GM23248 (cell line): ENCODE measurements at regions not wholly inside any gene's neighbourhood (a gene's known extent, or its start where the extent isn't known, plus 50 kb on each side); places are given as distances from the start of the nearest gene placed in this dataset.

Experiments
- DNase-seq: peaks from one replicate; pipeline ENCODE4 v3.0.0-alpha.2; 2015
- H2AFZ ChIP-seq: fragments of 200-600 bp; sonication (generic); 2 replicates; pipeline ENCODE4 v1.6.1; 2016; ENCODE audit warnings: antibody characterized with exemption
- H3F3A ChIP-seq: fragments of 200-600 bp; sonication (generic); 2 replicates; pipeline ENCODE4 v1.6.1; 2016; ENCODE audit warnings: mild to moderate bottlenecking, antibody characterized with exemption, mixed run types; ENCODE audit not compliant: insufficient read depth
- H3K27ac ChIP-seq: fragments of 200-600 bp; sonication (generic); 2 replicates; pipeline ENCODE4 v1.5.1; 2016; ENCODE audit warnings: mild to moderate bottlenecking
- H3K27me3 ChIP-seq: fragments of 200-600 bp; sonication (generic); replicated peaks from 2 replicates; pipeline ENCODE4 v1.6.1; 2016; ENCODE audit warnings: mild to moderate bottlenecking; ENCODE audit not compliant: insufficient read depth
- H3K36me3 ChIP-seq: fragments of 200-600 bp; sonication (generic); 2 replicates; pipeline ENCODE4 v1.6.1; 2016; ENCODE audit warnings: low read depth, mild to moderate bottlenecking
- H3K4me1 ChIP-seq: fragments of 200-600 bp; sonication (generic); 2 replicates; pipeline ENCODE4 v1.6.1; 2016; ENCODE audit warnings: mild to moderate bottlenecking; ENCODE audit not compliant: insufficient read depth
- H3K4me2 ChIP-seq: fragments of 200-600 bp; sonication (generic); one replicate; pipeline ENCODE4 v1.6.1; 2016; ENCODE audit warnings: mild to moderate bottlenecking; ENCODE audit not compliant: unreplicated experiment
- H3K4me3 ChIP-seq: fragments of 200-600 bp; sonication (generic); 2 replicates; pipeline ENCODE4 v1.5.1; 2016; ENCODE audit warnings: mild to moderate bottlenecking
- H3K79me2 ChIP-seq: fragments of 200-600 bp; sonication (generic); 2 replicates; pipeline ENCODE4 v1.6.1; 2016; ENCODE audit warnings: mild to moderate bottlenecking; ENCODE audit not compliant: insufficient read depth
- H3K9ac ChIP-seq: fragments of 200-600 bp; sonication (generic); 2 replicates; pipeline ENCODE4 v1.6.1; 2016; ENCODE audit warnings: mild to moderate bottlenecking
- H3K9me2 ChIP-seq: fragments of 200-600 bp; sonication (generic); 2 replicates; pipeline ENCODE4 v1.6.1; 2016; ENCODE audit warnings: mixed run types, mild to moderate bottlenecking, moderate library complexity; ENCODE audit not compliant: insufficient read depth
- H3K9me3 ChIP-seq: fragments of 200-600 bp; sonication (generic); one replicate; pipeline ENCODE4 v1.6.1; 2017; ENCODE audit warnings: low read depth
- H4K20me1 ChIP-seq: fragments of 200-600 bp; sonication (generic); 2 replicates; pipeline ENCODE4 v1.6.0; 2016; ENCODE audit not compliant: insufficient read depth
- EZH2 ChIP-seq: fragments of 200-600 bp; sonication (generic); IDR thresholded peaks from 2 replicates; pipeline ENCODE4 v1.6.1; 2018; ENCODE audit warnings: antibody characterized with exemption, mild to moderate bottlenecking; ENCODE audit not compliant: insufficient read depth, poor library complexity, severe bottlenecking
- EZH2phosphoT487 ChIP-seq: fragments of 200-600 bp; sonication (generic); IDR thresholded peaks from 2 replicates; pipeline ENCODE4 v1.6.1; 2018; ENCODE audit warnings: antibody characterized with exemption, moderate library complexity, mild to moderate bottlenecking, low read depth; ENCODE audit not compliant: insufficient read depth
- WGBS, 2 experiments: methylation state at CpG; one replicate each; pipeline ENCODE4 v1.1.6; 2015 to 2017; ENCODE audit warnings: low lambda C conversion rate in 2 of 2, low coverage in 1 of 2; ENCODE audit errors: missing lambda C conversion rate in 2 of 2; 5-methylcytosine and 5-hydroxymethylcytosine counted together
- in situ Hi-C: fragments of 300-500 bp; cut with MboI; formaldehyde crosslinking; loops from 2 replicates; pipeline ENCODE4 v1.15.0; 2020

GRCh38 chr9:109682227-109682626 is 97.8 kb upstream of the PALM2AKAP2 start:
- Histone ChIP-seq H3K9me3 (no peaks in the 10 kb centered on the region), H4K20me1 (no peaks in the 10 kb centered on the region), H3K4me3 (no peak overlapping the region), H3K36me3 (no peaks in the 10 kb centered on the region), H3K27ac (no peak overlapping the region), H2AFZ (no peak overlapping the region), H3K79me2 (no peaks in the 10 kb centered on the region), H3K4me2 (no peak overlapping the region), H3F3A (no peaks in the 10 kb centered on the region), H3K27me3 (peaks cover 21% of the 10 kb centered on the region; the same call in 1 of the 2 replicates), H3K9ac (no peak overlapping the region), H3K4me1 (no peaks in the 10 kb centered on the region), H3K9me2 (no peaks in the 10 kb centered on the region)
- no peak for DNase-seq
- TF ChIP-seq EZH2phosphoT487: no peak
- no peak for TF ChIP-seq EZH2
- in situ Hi-C loops: no loop called here
- WGBS, 2 experiments: 79 to 86% methylated on average over 1 of the region's 1 CpG

- no peaks in the 10 kb centered on the region for H3K9me3 ChIP-seq
- H3K4me2 ChIP-seq: no peak overlapping the region
- TF ChIP-seq EZH2phosphoT487 (no peak), EZH2 (no peak)
- DNase-seq: peak; percentile 64
- H3F3A ChIP-seq: no peaks in the 10 kb centered on the region
- no peak overlapping the region for H3K27ac ChIP-seq
- H2AFZ ChIP-seq: no peak overlapping the region
- H3K4me3 ChIP-seq: no peak overlapping the region
- H3K9me2 ChIP-seq: no peaks in the 10 kb centered on the region
- no peaks in the 10 kb centered on the region for H3K4me1 ChIP-seq
- 0 out of 2 replicates have a peak, but pooled peaks cover 12% of the 10 kb centered on the region for H3K27me3 ChIP-seq
- in situ Hi-C loops: no loop called here
- H4K20me1 ChIP-seq: no peaks in the 10 kb centered on the region
- WGBS, 2 experiments: 47 to 65% methylated on average over 3 of the region's 3 CpGs
- H3K79me2 ChIP-seq: no peaks in the 10 kb centered on the region
- no peak overlapping the region for H3K9ac ChIP-seq
- no peaks in the 10 kb centered on the region for H3K36me3 ChIP-seq
Observed at GRCh38 chr9:109683521-109683920, 96.5 kb upstream of the PALM2AKAP2 start.

GRCh38 chr9:109689701-109690100 is 90.3 kb upstream of the PALM2AKAP2 start:
- peak; percentile 16 for DNase-seq
- H3K4me1 ChIP-seq: no peaks in the 10 kb centered on the region
- TF ChIP-seq EZH2 (no peak), EZH2phosphoT487 (no peak)
- no peaks in the 10 kb centered on the region for H3F3A ChIP-seq
- H3K27ac ChIP-seq: no peak overlapping the region
- H3K4me3 ChIP-seq: no peak overlapping the region
- H3K4me2 ChIP-seq: no peak overlapping the region
- H4K20me1 ChIP-seq: no peaks in the 10 kb centered on the region
- in situ Hi-C loops: no loop called here
- H3K36me3 ChIP-seq: no peaks in the 10 kb centered on the region
- H3K9me2 ChIP-seq: no peaks in the 10 kb centered on the region
- H3K79me2 ChIP-seq: no peaks in the 10 kb centered on the region
- 45 to 46% methylated on average over 3 of the region's 3 CpGs for WGBS, 2 experiments
- no peak overlapping the region for H2AFZ ChIP-seq
- no peaks in the 10 kb centered on the region for H3K9me3 ChIP-seq
- no peak overlapping the region for H3K9ac ChIP-seq
- no peaks in the 10 kb centered on the region; the same call in 1 of the 2 replicates for H3K27me3 ChIP-seq

DNA sequence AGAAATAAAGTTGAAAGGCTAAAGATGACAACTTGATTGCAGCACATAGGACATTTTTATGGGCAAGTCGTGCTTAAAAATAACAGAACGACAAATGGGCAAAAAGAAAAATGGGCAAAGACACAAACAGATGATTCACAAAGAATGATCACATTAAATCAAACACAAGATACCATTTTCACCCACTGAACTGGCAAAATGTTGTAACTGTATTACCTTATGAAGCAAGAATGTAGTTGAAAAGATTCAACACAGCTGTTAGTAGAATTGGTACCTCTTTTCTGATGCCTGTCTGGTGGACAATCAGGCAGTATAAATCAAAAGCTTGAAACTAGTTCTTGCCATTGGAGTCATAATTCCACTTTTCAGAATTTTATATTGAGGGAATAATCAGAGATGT is 81.0 kb upstream of the PALM2AKAP2 start:
- DNase-seq: peak; percentile 64
- Histone ChIP-seq H3K36me3 (no peaks in the 10 kb centered on the region), H3K9me3 (no peaks in the 10 kb centered on the region), H3K4me1 (peaks cover 11% of the 10 kb centered on the region), H3K9me2 (no peaks in the 10 kb centered on the region), H3K4me2 (peak overlapping the region; percentile 24), H3F3A (peaks cover 5% of the 10 kb centered on the region; the same call in 1 of the 2 replicates), H3K27ac (no peak overlapping the region), H3K9ac (no peak overlapping the region), H4K20me1 (no peaks in the 10 kb centered on the region), H2AFZ (no peak overlapping the region), H3K4me3 (no peak overlapping the region), H3K79me2 (no peaks in the 10 kb centered on the region), H3K27me3 (no peaks in the 10 kb centered on the region)
- TF ChIP-seq EZH2: no peak
- TF ChIP-seq EZH2phosphoT487: no peak
- 1 to 5% methylated on average over 2 of the region's 2 CpGs for WGBS, 2 experiments
- in situ Hi-C loops: no loop called here

- Histone ChIP-seq H3K4me3 (no peak overlapping the region), H3K27ac (no peak overlapping the region), H3K79me2 (no peaks in the 10 kb centered on the region), H3K9ac (no peak overlapping the region), H3K36me3 (no peaks in the 10 kb centered on the region), H3K4me1 (peaks cover 13% of the 10 kb centered on the region), H3K9me2 (no peaks in the 10 kb centered on the region), H2AFZ (no peak overlapping the region), H3K4me2 (no peak overlapping the region), H3K9me3 (no peaks in the 10 kb centered on the region), H3F3A (peaks cover 11% of the 10 kb centered on the region; the same call in 1 of the 2 replicates), H4K20me1 (no peaks in the 10 kb centered on the region), H3K27me3 (no peaks in the 10 kb centered on the region)
- WGBS, 2 experiments: 71 to 85% methylated on average over 2 of the region's 2 CpGs
- in situ Hi-C loops: no loop called here
- TF ChIP-seq EZH2 (no peak), EZH2phosphoT487 (no peak)
- no peak for DNase-seq
Observed at GRCh38 chr9:109704546-109704945, 75.5 kb upstream of the PALM2AKAP2 start.
